Activated CD8-positive, alpha-beta T cell treated with anti-CD3 and anti-CD28 coated beads for 36 hours (primary cell): ENCODE measurements at regions not wholly inside any gene's neighbourhood (a gene's known extent, or its start where the extent isn't known, plus 50 kb on each side); places are given as distances from the start of the nearest gene placed in this dataset.
"Not testable (repeated sequence)": the region's sequence is repeated elsewhere in the genome, so short reads cannot be mapped to it uniquely, and the experiment has no call there.

Experiments
- ATAC-seq: fragments of 200-7000 bp; cut with Tn5 transposase; one replicate; pipeline ENCODE4 v1.10.0; 2021; ENCODE audit warnings: mild to moderate bottlenecking, moderate library complexity
- CTCF ChIA-PET: fragments of 350-600 bp; sonication (Branson Sonifier 250); formaldehyde crosslinking; loops from one replicate; lab custom pipeline; 2021; ENCODE audit warnings: antibody characterized with exemption; lab: Charles Lee
- POLR2A ChIA-PET: fragments of 350-600 bp; sonication (Branson Sonifier 250); formaldehyde crosslinking; loops from one replicate; lab custom pipeline; 2021; ENCODE audit warnings: antibody characterized with exemption; lab: Charles Lee
- DNase-seq: peaks from one replicate; pipeline ENCODE4 v3.0.0-alpha.2; 2020
- H3K27ac Mint-ChIP-seq: one replicate; pipeline ENCODE4 v1.8.0; 2021; ENCODE audit warnings: mild to moderate bottlenecking, mixed read lengths
- H3K27me3 Mint-ChIP-seq: one replicate; pipeline ENCODE4 v1.8.0; 2021; ENCODE audit warnings: mixed read lengths
- H3K36me3 Mint-ChIP-seq: one replicate; pipeline ENCODE4 v1.8.0; 2021; ENCODE audit warnings: low read depth, mixed read lengths
- H3K4me1 Mint-ChIP-seq: one replicate; pipeline ENCODE4 v1.8.0; 2021; ENCODE audit warnings: low read depth, mixed read lengths
- H3K4me3 Mint-ChIP-seq: one replicate; pipeline ENCODE4 v1.8.0; 2021; ENCODE audit warnings: mild to moderate bottlenecking, moderate library complexity, mixed read lengths
- H3K9me3 Mint-ChIP-seq: one replicate; pipeline ENCODE4 v1.8.0; 2021; ENCODE audit warnings: mixed read lengths
- intact Hi-C: fragments of 100-400 bp; cut with micrococcal nuclease; formaldehyde crosslinking; loops from one replicate; pipeline ENCODE4 v1.10.0; 2022
- TF ChIP-seq, protein P1 (sequence below): fragments of 200-600 bp; IDR thresholded peaks from one replicate; pipeline ENCODE4 v1.8.0; 2022; ENCODE audit warnings: antibody characterized with exemption, mild to moderate bottlenecking

DNA sequence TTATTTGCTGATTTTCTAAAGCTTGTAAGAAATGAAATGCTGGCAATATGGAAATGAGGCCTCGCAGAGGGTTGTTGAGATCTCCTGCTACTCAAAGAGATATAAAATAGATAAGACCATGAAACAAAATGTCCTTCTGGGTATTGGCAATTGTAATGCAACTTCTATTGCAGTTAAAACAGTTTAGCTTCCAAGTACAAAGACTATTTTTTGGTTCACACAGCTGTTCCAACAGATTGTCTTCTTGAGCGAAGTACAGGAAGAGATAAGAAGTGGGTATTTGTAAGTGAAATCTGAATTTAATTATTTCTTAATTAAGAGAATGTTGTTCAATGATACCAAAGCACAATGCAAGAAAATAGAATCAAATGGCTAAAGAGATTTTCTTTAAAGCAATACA, 801.5 kb upstream of the GBE1 start:
- DNase-seq (no peak), ATAC-seq (no peak)
- CTCF ChIA-PET, result no interaction called here
- POLR2A ChIA-PET, result no interaction called here
- Mint-ChIP-seq H3K4me1 (no peaks in the 10 kb centered on the region), H3K9me3 (peaks cover 6% of the 10 kb centered on the region), H3K36me3 (no peaks in the 10 kb centered on the region), H3K27me3 (no peaks in the 10 kb centered on the region), H3K27ac (no peak overlapping the region), H3K4me3 (no peak overlapping the region)
- TF ChIP-seq, protein P1, sequence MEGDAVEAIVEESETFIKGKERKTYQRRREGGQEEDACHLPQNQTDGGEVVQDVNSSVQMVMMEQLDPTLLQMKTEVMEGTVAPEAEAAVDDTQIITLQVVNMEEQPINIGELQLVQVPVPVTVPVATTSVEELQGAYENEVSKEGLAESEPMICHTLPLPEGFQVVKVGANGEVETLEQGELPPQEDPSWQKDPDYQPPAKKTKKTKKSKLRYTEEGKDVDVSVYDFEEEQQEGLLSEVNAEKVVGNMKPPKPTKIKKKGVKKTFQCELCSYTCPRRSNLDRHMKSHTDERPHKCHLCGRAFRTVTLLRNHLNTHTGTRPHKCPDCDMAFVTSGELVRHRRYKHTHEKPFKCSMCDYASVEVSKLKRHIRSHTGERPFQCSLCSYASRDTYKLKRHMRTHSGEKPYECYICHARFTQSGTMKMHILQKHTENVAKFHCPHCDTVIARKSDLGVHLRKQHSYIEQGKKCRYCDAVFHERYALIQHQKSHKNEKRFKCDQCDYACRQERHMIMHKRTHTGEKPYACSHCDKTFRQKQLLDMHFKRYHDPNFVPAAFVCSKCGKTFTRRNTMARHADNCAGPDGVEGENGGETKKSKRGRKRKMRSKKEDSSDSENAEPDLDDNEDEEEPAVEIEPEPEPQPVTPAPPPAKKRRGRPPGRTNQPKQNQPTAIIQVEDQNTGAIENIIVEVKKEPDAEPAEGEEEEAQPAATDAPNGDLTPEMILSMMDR, result no peak
- intact Hi-C loops, result no loop called here

DNA sequence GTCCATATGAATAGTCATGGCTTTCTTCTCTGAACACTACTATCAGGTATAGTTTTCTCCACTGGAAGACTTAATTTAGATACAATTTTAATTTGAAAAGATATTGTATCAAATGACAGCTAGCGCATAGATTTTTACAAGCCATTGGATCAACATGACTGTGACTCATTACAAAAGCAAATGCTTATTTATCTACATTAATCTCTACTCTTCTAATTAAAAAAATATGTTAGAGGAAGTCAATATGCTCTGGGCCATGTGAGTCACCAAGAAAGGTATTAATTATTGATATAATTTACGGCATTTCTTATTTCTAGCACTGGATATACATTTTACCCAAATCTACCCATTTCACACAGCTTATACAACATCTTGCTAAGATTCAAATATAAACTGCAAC, 800.3 kb upstream of the GBE1 start:
- CTCF ChIA-PET, result no interaction called here
- H3K36me3 Mint-ChIP-seq, result no peaks in the 10 kb centered on the region

DNA sequence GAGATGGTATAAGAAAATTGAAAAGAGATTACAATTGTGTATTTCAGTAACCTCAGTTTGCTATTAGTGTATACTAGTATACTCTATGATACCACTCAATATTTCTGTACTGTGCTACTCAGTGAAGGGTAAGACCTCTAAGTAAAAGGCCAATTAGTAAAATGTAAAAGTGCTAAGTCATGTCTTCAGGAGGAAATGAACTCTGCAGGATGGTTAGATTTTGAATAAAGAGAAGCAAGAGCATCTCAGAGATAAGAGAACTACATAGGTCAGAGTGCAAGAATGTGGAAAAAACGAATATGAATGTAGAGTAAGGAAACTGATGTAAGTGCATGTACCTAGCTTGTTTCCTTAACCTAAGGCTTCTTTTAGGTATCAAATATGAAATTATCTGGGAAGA, 796.6 kb upstream of the GBE1 start:
- H3K27me3 Mint-ChIP-seq, result no peaks in the 10 kb centered on the region
- CTCF ChIA-PET, result no interaction called here
- POLR2A ChIA-PET, result no interaction called here
- ATAC-seq (no peak), DNase-seq (no peak)
- no peaks in the 10 kb centered on the region for H3K4me1 Mint-ChIP-seq
- H3K4me3 Mint-ChIP-seq, result no peak overlapping the region
- no peaks in the 10 kb centered on the region for H3K36me3 Mint-ChIP-seq
- TF ChIP-seq, protein P1, result no peak
- H3K9me3 Mint-ChIP-seq, result peaks cover 7% of the 10 kb centered on the region
- intact Hi-C loops, result no loop called here
- H3K27ac Mint-ChIP-seq, result no peak overlapping the region

More for the DNA sequence above, 800.3 kb upstream of the GBE1 start:
- Mint-ChIP-seq H3K27me3 (no peaks in the 10 kb centered on the region), H3K27ac (no peak overlapping the region), H3K4me3 (no peak overlapping the region), H3K4me1 (no peaks in the 10 kb centered on the region), H3K9me3 (peaks cover 6% of the 10 kb centered on the region)
- POLR2A ChIA-PET, result no interaction called here
- intact Hi-C loops, result no loop called here
- TF ChIP-seq, protein P1, result no peak
- no peak for ATAC-seq
- DNase-seq, result no peak

DNA sequence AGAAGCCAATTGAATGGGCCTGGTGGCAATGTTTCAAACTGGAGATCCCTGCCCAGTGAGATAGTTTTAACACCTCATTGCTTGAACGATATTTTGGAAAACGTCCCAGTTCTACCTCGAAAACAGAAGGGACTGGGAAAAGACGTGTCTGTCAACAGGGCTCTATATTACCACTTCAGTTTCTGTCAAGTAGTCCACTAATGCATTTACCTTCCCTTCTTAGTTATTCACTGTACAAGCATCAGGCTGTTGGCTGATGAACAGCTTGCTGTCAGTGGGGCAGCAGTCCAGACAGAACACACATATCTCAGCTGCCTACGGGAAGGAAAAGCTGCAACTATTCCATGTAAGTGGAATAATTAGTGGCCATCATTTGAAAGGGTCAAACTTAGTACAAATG, 794.7 kb upstream of the GBE1 start:
- Mint-ChIP-seq H3K4me1 (no peaks in the 10 kb centered on the region), H3K9me3 (peaks cover 11% of the 10 kb centered on the region), H3K4me3 (no peak overlapping the region), H3K36me3 (no peaks in the 10 kb centered on the region), H3K27ac (no peak overlapping the region), H3K27me3 (no peaks in the 10 kb centered on the region)
- CTCF ChIA-PET, result no interaction called here
- ATAC-seq, result no peak
- DNase-seq, result no peak
- POLR2A ChIA-PET, result no interaction called here
- TF ChIP-seq, protein P1, result no peak
- intact Hi-C loops, result no loop called here

DNA sequence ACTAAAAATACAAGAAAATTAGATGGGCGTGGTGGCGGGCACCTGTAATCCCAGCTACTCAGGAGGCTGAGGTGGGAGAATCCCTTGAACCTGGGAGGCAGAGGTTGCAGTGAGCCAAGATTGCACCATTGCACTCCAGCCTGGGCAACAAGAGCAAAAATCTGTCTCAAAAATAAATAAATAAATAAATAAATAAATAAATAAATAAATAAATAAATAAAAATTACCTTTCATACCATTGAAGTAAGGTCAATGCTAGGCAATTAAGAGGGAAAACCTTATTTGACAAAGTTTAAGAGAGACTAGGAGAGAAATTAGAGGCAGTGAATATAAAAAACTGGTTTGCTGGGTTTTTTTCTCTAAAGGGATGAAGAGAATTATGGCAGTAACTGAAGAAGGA, 781.1 kb upstream of the GBE1 start:
- POLR2A ChIA-PET, DNase-seq, H3K4me3 Mint-ChIP-seq, H3K36me3 Mint-ChIP-seq, H3K27ac Mint-ChIP-seq, intact Hi-C loops, CTCF ChIA-PET, H3K27me3 Mint-ChIP-seq, H3K4me1 Mint-ChIP-seq, ATAC-seq, H3K9me3 Mint-ChIP-seq: not testable (repeated sequence)

DNA sequence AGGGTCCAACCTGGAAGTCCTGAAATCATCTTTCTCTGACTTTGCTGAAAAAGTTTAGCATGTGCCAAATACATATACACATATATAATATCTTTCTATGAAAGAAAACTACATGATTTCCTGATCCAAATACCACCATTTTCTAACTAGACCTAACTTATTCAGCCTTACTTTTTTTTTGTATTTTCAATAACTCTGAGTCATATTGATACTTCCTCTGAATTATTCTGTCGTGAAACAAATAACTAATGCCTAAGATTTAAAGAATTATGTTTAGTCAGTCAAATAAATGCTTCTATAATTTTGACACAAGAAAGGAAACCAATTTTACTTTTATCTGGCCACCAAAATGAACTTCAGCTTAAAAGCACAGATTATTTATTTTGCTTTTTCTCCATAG, 760.2 kb upstream of the GBE1 start:
- Mint-ChIP-seq H3K36me3 (no peaks in the 10 kb centered on the region), H3K27me3 (no peaks in the 10 kb centered on the region), H3K4me1 (no peaks in the 10 kb centered on the region), H3K27ac (no peak overlapping the region), H3K9me3 (peaks cover 7% of the 10 kb centered on the region), H3K4me3 (no peak overlapping the region)
- ChIA-PET CTCF (no interaction called here), POLR2A (no interaction called here)
- DNase-seq, result no peak
- TF ChIP-seq, protein P1, result no peak
- intact Hi-C loops, result no loop called here
- no peak for ATAC-seq
